ENCODE measurements at regions not wholly inside any gene's neighbourhood (a gene's known extent, or its start where the extent isn't known, plus 50 kb on each side); places are given as distances from the start of the nearest gene placed in this dataset.

DNA sequence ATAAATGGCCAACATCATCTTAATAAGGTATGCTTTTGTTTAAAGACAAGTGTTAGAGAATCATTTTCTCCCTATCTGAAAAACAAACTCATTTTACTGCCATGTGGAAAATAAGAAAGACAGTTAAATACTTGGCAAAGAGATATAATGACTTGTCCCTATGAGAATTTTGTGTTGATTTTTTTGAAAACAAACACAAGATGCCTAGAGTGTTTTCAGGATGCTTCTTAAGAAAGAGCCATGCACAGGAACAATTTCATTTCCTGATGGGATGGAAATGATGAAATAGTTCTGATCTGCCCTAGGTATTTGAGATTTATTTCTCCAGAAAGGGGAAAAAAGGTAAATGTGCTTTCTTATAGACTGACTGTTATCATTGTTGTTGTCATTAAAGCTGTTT is 237.5 kb upstream of the GNAI1 start:
- no peak overlapping the region for H3K27ac ChIP-seq
- TF ChIP-seq, protein P1, sequence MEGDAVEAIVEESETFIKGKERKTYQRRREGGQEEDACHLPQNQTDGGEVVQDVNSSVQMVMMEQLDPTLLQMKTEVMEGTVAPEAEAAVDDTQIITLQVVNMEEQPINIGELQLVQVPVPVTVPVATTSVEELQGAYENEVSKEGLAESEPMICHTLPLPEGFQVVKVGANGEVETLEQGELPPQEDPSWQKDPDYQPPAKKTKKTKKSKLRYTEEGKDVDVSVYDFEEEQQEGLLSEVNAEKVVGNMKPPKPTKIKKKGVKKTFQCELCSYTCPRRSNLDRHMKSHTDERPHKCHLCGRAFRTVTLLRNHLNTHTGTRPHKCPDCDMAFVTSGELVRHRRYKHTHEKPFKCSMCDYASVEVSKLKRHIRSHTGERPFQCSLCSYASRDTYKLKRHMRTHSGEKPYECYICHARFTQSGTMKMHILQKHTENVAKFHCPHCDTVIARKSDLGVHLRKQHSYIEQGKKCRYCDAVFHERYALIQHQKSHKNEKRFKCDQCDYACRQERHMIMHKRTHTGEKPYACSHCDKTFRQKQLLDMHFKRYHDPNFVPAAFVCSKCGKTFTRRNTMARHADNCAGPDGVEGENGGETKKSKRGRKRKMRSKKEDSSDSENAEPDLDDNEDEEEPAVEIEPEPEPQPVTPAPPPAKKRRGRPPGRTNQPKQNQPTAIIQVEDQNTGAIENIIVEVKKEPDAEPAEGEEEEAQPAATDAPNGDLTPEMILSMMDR (conservative IDR thresholded peaks at IDR 0.05), result no peak
- TF ChIP-seq ZFX (IDR thresholded peaks at IDR 0.05), result no peak

DNA sequence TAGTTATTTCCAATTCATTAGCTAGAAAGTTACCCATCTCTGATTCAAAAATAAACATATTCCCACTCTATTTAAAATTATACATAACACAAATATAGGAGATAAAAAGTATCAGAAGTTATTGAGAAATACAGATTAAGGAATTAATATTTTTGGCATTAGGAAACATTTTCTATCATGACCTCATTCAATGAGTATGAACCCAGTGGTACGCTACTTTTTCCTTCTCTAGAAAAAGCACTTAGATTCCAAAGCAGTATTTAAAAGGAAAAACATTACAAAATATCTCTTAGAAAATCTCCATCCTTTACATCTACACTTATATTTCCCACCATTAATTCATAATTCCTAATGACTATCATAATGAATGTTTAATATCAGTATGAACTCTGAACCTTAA is 240.6 kb upstream of the GNAI1 start:
- H3K27ac ChIP-seq, result no peak overlapping the region
- TF ChIP-seq, protein P1 (conservative IDR thresholded peaks at IDR 0.05), result no peak
- no peak for TF ChIP-seq ZFX (IDR thresholded peaks at IDR 0.05)

DNA sequence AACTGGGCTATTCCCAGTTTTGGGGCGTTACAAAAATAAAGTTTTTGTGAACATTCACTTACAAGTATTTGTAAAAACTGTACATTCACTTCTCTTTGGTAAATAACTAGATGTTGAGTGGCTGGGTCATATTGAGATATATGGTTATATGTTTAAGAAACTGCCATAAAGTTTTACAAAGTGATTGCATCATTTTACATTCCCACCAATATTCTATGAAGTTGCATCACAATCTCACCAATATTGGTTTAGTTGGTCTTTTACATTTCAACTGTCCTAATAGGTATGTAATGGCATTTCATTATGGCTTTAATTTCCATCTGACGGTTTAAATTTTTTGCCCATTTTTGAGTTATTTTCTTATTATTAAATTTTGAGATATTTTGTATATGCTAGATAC is 251.7 kb upstream of the GNAI1 start:
- H3K27ac ChIP-seq, result no peak overlapping the region
- TF ChIP-seq, protein P1 (conservative IDR thresholded peaks at IDR 0.05), result no peak

DNA sequence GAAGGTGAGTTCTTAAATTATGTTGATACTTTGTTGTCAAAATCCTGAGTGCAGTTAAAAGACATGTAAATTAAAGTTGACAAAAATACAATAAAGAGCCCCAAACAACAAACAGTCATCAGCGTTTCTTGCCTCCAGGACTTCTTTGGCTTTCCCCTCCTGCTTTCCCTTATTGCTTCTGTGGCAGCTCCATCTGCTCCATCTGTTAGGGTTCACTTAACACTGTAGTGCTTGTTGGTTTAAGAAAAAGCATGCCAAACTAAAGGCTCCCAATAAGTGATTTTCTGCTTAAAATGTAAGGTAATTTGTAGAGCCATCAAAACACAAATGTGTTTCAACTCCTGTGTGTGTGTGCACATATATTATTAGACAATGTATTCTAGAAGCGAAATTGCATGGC is 254.3 kb upstream of the GNAI1 start:
- no peak overlapping the region for H3K27ac ChIP-seq
- TF ChIP-seq, protein P1 (conservative IDR thresholded peaks at IDR 0.05), result no peak
- TF ChIP-seq ZFX (IDR thresholded peaks at IDR 0.05), result no peak

DNA sequence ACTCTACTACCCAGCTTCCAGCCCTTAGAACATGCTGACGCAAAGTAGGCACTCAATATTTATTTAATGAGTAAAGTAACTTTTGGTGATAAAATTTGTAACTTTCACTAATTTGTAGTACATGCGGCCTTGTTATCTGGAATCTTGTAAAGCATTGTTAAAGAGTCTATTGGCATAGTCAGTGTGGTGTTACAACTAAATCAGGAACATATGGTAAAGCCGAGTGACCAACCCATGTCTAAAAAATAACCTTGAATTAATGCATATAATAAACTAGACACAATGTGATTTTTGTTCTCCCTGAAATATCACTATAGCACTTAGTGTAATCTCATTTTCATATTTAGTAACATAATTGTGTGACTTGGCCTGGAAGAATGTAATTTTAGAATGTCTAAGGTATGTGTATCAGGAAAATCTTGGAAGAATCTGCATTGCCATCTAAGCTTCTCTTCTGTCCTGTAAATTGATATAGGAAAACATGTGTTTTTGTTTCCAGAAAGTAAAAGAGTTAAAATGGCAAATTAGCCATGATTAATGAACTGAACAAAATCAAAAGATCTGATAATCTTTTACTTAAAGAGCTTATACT is 256.7 kb upstream of the GNAI1 start:
- H3K27ac ChIP-seq, result no peak overlapping the region
- TF ChIP-seq, protein P1 (conservative IDR thresholded peaks at IDR 0.05), result no peak
- no peak for TF ChIP-seq ZFX (IDR thresholded peaks at IDR 0.05)

DNA sequence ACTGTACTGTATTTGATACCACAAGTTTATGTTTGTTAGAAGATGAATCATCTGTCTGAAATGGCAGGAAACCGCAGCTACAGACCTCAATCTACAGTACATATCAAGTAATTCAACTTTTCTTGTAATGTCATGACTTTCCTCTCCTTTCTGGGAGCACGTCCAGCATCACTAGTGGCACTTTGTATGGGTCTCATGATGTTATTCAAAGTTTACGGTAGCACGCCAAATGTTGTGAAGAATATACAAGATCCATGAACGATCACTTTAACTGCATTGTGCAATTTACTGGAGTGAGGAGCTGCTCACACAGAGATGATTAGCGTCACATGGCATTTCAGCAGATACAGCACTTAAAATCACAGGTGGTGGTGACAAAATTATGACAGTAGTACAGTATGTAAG is 257.8 kb upstream of the GNAI1 start:
- TF ChIP-seq, protein P1 (conservative IDR thresholded peaks at IDR 0.05), result no peak
- TF ChIP-seq ZFX (IDR thresholded peaks at IDR 0.05), result no peak
- H3K27ac ChIP-seq, result no peak overlapping the region

DNA sequence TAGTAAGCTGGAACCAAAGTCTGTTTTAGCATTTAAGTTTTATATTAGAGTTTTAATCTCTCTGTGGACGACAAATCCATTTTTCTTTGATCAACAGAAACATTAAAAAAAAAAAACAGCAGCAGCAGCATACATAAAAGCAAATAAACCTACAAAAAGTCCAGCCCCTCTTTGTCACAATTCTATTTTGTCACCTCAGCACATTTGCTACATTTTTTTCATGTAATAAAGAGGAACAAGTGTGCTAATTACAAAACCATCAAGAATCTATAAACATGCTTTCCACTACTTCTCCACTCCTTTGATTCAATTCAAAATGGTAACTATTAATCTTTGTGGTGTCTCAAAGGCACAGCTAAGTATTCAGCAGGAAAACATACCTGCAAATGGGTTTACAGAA is 259.8 kb upstream of the GNAI1 start:
- TF ChIP-seq ZFX (IDR thresholded peaks at IDR 0.05), result no peak
- TF ChIP-seq, protein P1 (conservative IDR thresholded peaks at IDR 0.05), result no peak
- no peak overlapping the region for H3K27ac ChIP-seq

Measured in C4-2B (cell line).